Colonic mucosa (tissue), 4 donors: ENCODE measurements at regions not wholly inside any gene's neighbourhood (a gene's known extent, or its start where the extent isn't known, plus 50 kb on each side); places are given as distances from the start of the nearest gene placed in this dataset.

ENCODE experiments used
- DNase-seq: peaks from one replicate; pipeline ENCODE4 v3.0.0-alpha.2; 2020
- H3K27ac ChIP-seq: fragments of 200-600 bp; one replicate; pipeline ENCODE4 v1.8.0; 2021
- H3K27me3 ChIP-seq: fragments of 200-600 bp; one replicate; pipeline ENCODE4 v1.8.0; 2021
- H3K36me3 ChIP-seq: fragments of 200-600 bp; one replicate; pipeline ENCODE4 v1.8.0; 2021
- H3K4me1 ChIP-seq: fragments of 200-600 bp; one replicate; pipeline ENCODE4 v1.8.0; 2021; ENCODE audit warnings: mild to moderate bottlenecking
- H3K4me3 ChIP-seq: fragments of 200-600 bp; one replicate; pipeline ENCODE4 v1.8.0; 2021
- H3K9ac ChIP-seq, 2 donors: one replicate each; pipeline ENCODE4 v1.7.0; 2013; ENCODE audit warnings: control low read depth in 2 of 2, low read depth in 2 of 2, low read length in 2 of 2
- H3K9me3 ChIP-seq: fragments of 200-600 bp; one replicate; pipeline ENCODE4 v1.8.0; 2021
- intact Hi-C: fragments of 100-400 bp; cut with DNase I; formaldehyde crosslinking; loops from one replicate; pipeline ENCODE4 v1.14.1; 2022
- TF ChIP-seq, protein P1 (sequence below): fragments of 200-600 bp; IDR thresholded peaks from one replicate; pipeline ENCODE4 v1.8.0; 2022; ENCODE audit warnings: antibody characterized with exemption, mild to moderate bottlenecking
- donor health status: healthy.
- donor health status: DM: no; HTN: no; CAD: no.
- donor health status: DM: no; HTN: no; CAD: no.

DNA sequence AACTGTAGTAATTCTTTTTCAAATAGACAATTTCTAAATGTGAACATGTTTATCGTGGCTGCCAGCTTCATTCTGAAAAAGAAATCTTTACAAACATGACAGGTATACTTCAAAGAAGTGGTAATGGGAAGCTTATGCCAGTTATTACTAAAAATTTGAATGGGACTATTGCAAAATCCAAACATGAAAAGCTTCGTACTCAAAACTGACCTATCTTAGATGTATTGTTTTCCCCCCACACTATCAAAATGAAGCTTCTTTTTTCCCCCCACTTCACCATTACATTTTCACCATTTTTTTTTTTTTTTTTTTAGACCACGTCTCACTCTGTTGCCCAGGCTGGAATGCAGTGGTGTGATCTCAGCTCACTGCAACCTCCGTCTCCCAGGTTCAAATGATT lies 50.4 kb upstream of the SERTAD2 start:
- H3K4me3 ChIP-seq = no peak overlapping the region
- no peak overlapping the region for H3K9ac ChIP-seq
- H3K4me1 ChIP-seq = no peaks in the 10 kb centered on the region
- intact Hi-C loops = no loop called here
- H3K36me3 ChIP-seq = no peaks in the 10 kb centered on the region
- no peaks in the 10 kb centered on the region for H3K9me3 ChIP-seq
- no peak for DNase-seq
- H3K27me3 ChIP-seq = no peaks in the 10 kb centered on the region
- no peak overlapping the region for H3K27ac ChIP-seq
- TF ChIP-seq, protein P1, sequence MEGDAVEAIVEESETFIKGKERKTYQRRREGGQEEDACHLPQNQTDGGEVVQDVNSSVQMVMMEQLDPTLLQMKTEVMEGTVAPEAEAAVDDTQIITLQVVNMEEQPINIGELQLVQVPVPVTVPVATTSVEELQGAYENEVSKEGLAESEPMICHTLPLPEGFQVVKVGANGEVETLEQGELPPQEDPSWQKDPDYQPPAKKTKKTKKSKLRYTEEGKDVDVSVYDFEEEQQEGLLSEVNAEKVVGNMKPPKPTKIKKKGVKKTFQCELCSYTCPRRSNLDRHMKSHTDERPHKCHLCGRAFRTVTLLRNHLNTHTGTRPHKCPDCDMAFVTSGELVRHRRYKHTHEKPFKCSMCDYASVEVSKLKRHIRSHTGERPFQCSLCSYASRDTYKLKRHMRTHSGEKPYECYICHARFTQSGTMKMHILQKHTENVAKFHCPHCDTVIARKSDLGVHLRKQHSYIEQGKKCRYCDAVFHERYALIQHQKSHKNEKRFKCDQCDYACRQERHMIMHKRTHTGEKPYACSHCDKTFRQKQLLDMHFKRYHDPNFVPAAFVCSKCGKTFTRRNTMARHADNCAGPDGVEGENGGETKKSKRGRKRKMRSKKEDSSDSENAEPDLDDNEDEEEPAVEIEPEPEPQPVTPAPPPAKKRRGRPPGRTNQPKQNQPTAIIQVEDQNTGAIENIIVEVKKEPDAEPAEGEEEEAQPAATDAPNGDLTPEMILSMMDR = no peak

DNA sequence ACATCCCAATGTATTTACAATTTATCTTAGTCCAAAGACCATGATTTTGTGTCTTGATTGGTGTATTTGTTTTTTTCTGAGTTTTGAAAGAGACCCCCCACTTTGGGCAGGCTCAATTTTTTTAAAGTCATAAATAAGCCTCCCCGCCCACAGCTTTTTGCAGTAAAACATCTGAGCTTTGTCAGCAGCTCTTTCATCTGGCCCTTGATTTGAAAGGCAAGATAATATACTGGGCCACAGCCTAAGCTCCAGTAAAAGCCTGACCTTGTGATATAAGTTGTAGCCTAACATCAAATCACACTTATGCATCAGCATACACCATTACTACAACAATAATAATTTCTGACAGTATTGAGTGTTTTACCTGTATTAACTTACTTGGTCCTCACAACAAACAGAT lies 51.3 kb upstream of the SERTAD2 start:
- intact Hi-C loops = no loop called here

DNA sequence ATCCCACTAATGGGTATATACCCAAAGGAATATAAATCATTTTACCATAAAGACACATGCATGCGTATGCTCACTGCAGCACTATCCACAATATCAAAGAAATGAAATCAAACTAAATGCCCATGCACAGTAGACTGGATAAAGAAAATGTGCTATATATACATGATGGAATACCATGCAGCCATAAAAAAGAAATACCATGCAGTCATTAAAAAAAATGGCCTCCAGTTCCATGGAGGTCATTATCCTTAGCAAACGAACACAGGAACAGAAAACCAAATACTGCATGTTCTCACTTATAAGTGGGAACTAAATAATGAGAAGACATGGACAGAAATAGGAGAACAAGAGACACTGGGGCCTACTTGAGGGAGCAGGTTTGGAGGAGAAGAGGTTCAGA lies 53.6 kb upstream of the SERTAD2 start:
- H3K9ac ChIP-seq = no peak overlapping the region
- H3K4me3 ChIP-seq = no peak overlapping the region
- H3K36me3 ChIP-seq = no peaks in the 10 kb centered on the region
- no peaks in the 10 kb centered on the region for H3K4me1 ChIP-seq
- no peak overlapping the region for H3K27ac ChIP-seq
- TF ChIP-seq, protein P1 = no peak
- intact Hi-C loops = no loop called here
- no peak for DNase-seq
- H3K9me3 ChIP-seq = no peaks in the 10 kb centered on the region
- H3K27me3 ChIP-seq = no peaks in the 10 kb centered on the region

More for the DNA sequence above, 51.3 kb upstream of the SERTAD2 start:
- Histone ChIP-seq H3K4me1 (no peaks in the 10 kb centered on the region), H3K27me3 (no peaks in the 10 kb centered on the region), H3K4me3 (no peak overlapping the region), H3K9ac (no peak overlapping the region), H3K9me3 (no peaks in the 10 kb centered on the region), H3K27ac (no peak overlapping the region), H3K36me3 (no peaks in the 10 kb centered on the region)
- TF ChIP-seq, protein P1 = no peak
- no peak for DNase-seq

DNA sequence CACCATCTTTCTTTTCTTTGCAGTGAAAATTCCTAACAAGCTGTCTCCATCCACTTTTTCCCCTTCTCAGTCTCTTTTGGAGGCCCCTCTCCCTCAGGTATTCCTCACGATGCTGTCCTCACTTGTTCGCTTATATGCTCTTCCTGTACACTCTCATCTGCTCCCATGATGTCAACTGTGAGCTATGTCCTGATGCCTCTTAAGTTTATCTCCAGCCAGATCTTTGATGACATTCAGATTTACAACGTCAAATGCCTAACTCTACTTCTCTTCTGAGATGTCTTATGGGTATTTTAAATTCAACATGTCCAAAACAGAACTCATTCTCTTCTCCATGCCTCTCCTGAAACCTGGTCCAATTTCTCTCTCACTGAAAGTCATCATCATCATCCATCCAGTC lies 55.1 kb upstream of the SERTAD2 start:
- no peaks in the 10 kb centered on the region for H3K9me3 ChIP-seq
- TF ChIP-seq, protein P1 = no peak
- H3K36me3 ChIP-seq = no peaks in the 10 kb centered on the region
- H3K4me3 ChIP-seq = no peak overlapping the region
- H3K9ac ChIP-seq = no peak overlapping the region
- no peak overlapping the region for H3K27ac ChIP-seq
- H3K4me1 ChIP-seq = no peaks in the 10 kb centered on the region
- DNase-seq = no peak
- H3K27me3 ChIP-seq = no peaks in the 10 kb centered on the region
- intact Hi-C loops = no loop called here

DNA sequence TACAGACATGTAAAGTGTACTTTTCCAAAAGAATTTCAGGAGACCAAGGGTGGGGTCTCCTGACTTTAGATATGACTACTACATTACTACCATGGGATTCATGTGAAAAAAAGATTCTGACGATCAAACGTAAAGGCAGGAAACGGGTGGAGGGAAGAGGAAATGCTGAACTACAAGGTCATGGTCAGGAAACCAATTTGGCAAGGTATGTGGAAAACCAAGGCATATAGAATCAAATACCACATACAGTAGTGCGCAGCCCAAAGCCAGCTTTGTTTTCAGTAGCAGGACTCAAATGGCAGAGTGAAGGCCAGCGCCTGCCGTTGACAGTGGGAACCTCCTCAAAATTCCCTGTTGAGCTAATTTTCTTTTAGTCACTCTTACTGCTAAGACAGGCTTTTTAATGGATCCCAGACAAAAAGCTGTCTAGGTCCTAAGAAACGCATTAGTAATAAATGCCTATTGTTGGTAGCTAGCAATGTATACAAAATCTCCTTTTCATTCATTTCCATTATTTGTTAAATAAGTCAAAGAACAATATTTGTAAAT lies 57.6 kb upstream of the SERTAD2 start:
- TF ChIP-seq, protein P1 = no peak
- no peak overlapping the region for H3K27ac ChIP-seq
- no peaks in the 10 kb centered on the region for H3K4me1 ChIP-seq
- no peak overlapping the region for H3K9ac ChIP-seq
- H3K9me3 ChIP-seq = no peaks in the 10 kb centered on the region
- no peaks in the 10 kb centered on the region for H3K36me3 ChIP-seq
- intact Hi-C loops = no loop called here
- no peak for DNase-seq
- H3K27me3 ChIP-seq = no peaks in the 10 kb centered on the region
- H3K4me3 ChIP-seq = no peak overlapping the region
